ENCODE measurements at regions not wholly inside any gene's neighbourhood (a gene's known extent, or its start where the extent isn't known, plus 50 kb on each side); places are given as distances from the start of the nearest gene placed in this dataset.

GRCh38 chr16:88322500-88322970, 60.2 kb upstream of the ZNF469 start:
- TF ChIP-seq TAF1 (IDR thresholded peaks at IDR 0.05; ENCODE audit: low read depth) (no peak), CEBPB (IDR thresholded peaks at IDR 0.05) (no peak), TEAD4 (IDR thresholded peaks at IDR 0.05) (no peak), MAX (IDR thresholded peaks at IDR 0.05) (no peak), YY1 (IDR thresholded peaks at IDR 0.05; ENCODE audit: low read depth) (no peak), FOXM1 (IDR thresholded peaks at IDR 0.05; ENCODE audit: borderline replicate concordance, low read depth) (no peak), RAD21 (IDR thresholded peaks at IDR 0.05; ENCODE audit: low read depth) (no peak), EP300 (IDR thresholded peaks at IDR 0.05; ENCODE audit: borderline replicate concordance) (no peak), NFIC (IDR thresholded peaks at IDR 0.05) (no peak)

All from Ishikawa (cell line).